ENCODE measurements at regions not wholly inside any gene's neighbourhood (a gene's known extent, or its start where the extent isn't known, plus 50 kb on each side); places are given as distances from the start of the nearest gene placed in this dataset.

DNA sequence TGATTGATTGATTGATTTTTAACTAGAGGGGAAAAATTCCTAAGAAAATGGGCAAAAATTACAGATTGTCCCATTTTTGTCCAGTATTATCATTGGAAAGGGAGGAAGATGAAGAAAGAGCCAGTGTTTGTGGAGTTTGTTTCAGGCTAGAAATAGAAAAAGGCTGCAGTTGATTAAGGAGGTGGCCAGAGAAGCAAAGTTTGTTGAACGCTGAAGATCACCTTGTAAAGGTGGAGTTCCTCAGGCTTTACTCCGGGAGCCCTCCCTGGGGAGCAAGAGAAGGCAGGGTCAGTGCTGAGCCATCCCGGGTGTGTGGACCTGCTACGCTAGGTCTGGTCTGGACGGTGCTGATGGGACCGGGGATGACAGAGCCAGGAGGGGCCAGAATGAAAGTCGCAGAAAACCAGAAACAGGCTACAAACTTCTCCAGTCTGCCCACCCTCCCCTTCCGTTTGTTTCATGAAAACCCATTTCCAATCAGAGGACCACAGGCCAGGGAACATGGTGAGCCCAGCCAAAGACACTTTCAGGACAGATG, 222.6 kb upstream of the FOXF1 start:
- DNase-seq, result no peak

DNA sequence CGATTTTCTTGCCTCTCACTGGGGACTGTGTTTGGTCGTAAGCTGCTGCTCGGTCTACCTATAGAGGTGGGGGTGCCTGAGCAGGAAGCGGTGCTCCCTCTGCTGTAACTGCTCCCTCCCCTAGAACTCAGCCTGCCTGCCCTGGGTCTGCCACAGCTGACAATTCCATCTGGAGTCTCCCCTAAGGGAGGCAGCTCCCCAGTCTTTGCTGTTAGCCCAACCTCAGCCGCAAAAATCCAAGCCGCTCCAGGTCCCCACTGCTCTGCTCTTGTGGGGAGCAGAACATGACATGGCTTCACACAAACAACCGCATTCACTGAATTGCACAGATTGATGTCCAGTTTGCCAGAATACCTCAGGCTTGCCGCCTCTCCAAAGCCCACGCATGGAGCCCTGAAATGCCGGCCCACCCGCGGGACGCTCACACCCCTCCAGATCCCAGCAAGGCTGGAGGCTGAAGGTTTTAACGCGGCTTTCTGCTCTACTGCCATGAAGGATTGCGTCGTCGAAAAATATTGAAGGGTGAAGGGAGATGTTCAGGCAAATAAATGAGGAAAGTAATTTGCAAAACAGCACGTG, 221.5 kb upstream of the FOXF1 start:
- no peak for DNase-seq

DNA sequence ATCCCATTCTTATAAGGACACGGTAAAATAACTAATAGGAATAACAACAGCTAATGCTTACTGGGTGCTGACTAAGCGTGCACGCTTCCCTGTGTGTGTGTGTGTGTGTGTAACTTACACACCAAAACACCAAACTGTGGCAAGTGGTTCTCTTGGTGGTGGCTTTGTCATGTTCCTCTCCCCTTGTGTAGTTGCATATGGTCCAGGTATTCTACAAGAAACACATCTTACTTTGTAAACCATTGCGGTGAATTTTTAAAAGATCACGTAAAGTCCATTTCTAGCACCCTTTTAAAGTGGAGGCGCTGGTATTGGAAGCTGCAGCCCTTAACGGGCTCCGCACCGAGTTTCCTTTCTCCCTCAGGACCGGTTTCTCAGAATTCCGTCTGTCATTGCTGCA, 221.0 kb upstream of the FOXF1 start:
- DNase-seq, result no peak

- DNase-seq, result no peak
Measured at GRCh38 chr16:86289907-86290306, 220.4 kb upstream of the FOXF1 start.

DNA sequence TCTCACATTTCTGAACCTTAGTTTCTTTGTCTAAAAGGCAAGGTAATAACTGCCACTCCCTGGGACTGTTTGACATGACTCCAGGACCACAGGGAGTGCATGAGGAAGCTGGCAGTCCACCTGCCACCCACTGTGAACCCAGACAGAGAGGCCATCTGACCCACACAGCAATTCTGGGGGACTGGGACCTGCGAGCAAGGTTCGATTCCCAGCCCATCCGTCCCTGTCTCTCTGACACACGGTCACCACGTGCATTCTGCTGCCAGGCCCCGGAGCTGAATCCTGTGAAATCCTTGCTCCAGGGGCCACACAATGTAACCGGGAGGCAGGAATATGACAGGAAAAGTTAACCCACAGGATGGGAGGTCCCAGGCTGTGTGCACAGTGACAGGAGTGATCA, 218.8 kb upstream of the FOXF1 start:
- no peak for DNase-seq

DNA sequence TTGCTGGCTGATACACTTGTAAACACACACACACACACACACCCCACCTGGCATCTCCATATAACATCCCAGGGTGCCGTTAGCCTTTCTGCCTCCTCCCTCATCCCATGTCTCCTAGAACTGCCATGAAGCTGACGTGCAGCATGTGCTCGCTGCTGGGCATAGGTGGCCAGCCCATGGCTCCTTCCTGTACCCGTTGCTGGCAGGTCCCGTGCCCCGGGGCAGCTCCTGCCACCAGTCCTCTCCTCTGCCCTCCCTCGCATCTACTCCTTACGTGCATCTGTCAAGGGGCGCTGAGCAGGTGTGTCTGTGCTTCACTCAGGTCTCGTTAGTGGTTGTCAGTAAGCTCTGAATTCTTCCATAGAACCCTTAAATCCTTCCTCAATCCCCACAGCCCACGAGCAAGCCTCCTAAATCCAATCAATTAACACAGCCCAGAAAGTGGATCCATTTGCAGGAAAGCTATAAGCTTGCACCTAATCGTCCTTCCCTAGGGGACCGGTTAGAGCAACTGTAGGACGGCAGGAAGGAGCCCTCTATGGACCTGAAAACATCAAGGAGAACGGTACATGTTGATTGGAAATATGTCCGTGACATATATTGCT, 218.1 kb upstream of the FOXF1 start:
- DNase-seq, result no peak

DNA sequence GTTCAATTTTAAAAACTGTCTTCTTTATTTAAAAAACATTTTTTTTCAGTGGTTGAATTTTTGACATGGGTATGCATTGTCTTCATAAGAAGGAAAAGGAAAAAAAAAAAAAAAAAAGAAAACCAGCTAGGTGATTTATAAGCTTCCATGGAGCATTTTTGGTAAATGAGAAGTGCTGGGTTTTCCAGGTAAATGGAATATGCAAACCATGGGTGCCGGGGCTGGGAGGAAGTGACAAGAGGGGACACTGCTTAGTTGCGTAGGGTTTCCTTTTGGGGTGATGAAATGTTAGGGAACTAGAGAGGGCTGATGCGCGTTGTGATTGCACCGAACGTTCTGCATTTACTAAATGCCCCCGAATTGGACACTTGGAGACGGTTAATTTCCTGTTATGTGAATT, 217.4 kb upstream of the FOXF1 start:
- DNase-seq, result no peak

- DNase-seq, result no peak
Measured at GRCh38 chr16:86293906-86294305, 216.4 kb upstream of the FOXF1 start.

GRCh38 chr16:86294535-86295196, 215.7 kb upstream of the FOXF1 start:
- DNase-seq, result no peak

DNA sequence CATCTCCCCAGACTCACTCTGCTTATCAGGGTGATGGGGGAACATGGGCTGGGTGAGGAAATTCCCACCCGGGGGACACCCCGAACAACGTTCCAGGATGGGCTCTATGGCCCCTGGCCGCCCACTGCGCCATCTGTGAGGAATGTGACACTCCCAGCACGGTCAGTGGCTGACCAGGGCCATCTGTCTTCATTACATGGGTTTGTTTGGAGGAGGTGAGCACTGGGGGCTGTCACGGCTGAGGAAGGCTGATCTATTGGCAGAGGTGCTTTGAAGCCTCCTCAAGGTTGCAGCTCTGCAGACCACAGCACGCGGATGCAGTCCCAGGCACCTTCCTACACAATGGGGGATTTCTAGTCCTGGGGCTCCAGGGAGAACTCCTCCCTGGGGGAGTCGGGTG, 214.1 kb upstream of the FOXF1 start:
- no peak for DNase-seq

DNA sequence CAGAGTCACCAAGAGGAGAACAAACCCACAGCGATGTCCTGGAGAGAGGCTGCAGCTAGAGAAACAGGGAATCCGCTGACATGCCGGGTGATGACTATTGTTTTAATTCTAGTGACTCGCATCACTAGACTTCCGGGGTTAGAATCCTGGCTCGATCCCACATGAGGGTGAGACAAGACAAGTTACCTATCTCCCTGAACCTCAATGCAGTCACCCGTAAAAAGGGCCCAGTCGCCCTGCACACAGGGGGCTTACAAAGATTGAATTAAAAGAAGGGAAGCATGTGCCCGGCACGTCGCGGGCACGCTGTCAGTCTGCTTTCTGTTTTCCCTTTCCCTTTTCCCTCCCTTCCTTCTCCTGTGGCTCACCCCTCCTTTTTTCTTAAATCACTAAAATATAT, 212.9 kb upstream of the FOXF1 start:
- DNase-seq, result no peak

GRCh38 chr16:86297866-86298757, 212.2 kb upstream of the FOXF1 start:
- DNase-seq, result no peak

GRCh38 chr16:86298758-86299134, 211.6 kb upstream of the FOXF1 start:
- no peak for DNase-seq

- DNase-seq, result no peak
Measured at GRCh38 chr16:86299882-86300610, 210.3 kb upstream of the FOXF1 start.

- DNase-seq, result no peak
Measured at GRCh38 chr16:86300746-86301481, 209.4 kb upstream of the FOXF1 start.

DNA sequence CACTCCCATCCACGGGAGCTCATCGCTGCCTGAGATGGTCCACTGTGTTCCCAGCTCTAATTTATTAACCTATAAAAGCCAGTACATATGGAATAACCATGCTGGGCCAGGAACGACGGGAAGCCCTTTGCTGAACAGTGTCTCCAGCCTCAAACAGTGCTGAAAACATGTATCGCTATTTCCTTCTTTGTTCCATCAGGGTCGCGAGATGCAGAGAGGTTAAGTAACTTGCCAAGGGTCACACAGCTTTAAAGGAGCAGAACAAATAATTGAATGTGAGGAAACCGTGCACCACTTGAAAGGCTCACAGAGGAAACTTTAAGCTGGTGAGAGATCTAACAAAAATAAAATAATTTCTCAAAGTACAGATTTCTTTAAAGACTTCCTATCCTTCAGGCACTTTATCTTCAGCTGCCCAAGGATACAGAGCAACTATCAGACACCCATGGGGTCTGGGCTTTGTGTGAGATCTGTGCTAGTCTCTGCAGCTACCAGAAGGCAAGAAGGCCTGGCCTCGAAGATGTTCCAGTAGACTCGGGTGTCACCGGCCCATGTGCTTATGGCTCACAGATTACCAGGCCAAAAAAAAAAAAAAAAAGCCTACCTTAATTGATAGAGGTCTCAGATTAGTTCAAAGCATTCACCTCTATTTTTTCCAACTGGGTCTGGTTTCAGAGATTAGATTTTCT, 207.8 kb upstream of the FOXF1 start:
- DNase-seq, result no peak

- no peak for DNase-seq
Measured at GRCh38 chr16:86303787-86304678, 206.3 kb upstream of the FOXF1 start.

GRCh38 chr16:86304868-86305267, 205.5 kb upstream of the FOXF1 start:
- DNase-seq, result no peak

- no peak for DNase-seq
Measured at GRCh38 chr16:86305440-86305839, 204.9 kb upstream of the FOXF1 start.

- no peak for DNase-seq
Measured at GRCh38 chr16:86306011-86306644, 204.2 kb upstream of the FOXF1 start.

All from activated CD8-positive, alpha-beta memory T cell treated with anti-CD3 and anti-CD28 coated beads for 24 hours (primary cell).